ENCODE measurements at regions not wholly inside any gene's neighbourhood (a gene's known extent, or its start where the extent isn't known, plus 50 kb on each side); places are given as distances from the start of the nearest gene placed in this dataset.

DNA sequence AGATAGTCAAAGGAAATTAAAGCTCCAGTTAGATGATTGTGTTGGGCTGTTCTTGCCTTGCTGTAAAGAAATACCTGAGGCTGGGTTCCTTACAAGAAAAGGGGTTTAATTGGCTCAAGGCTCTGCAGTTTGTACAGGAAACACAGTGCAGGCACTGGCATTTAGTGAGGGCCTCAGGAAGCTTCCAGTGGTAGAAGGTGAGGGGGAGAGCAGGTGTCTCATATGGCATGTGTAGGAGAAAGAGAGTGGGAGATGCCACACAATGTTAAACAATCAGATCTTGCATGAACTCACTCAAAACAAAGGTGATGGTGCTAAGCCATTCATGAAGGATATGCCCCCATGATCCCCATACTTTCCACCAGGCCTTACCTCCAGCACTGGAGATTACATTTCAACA, 493.5 kb upstream of the IMPG1 start:
- TF ChIP-seq TAF1 (IDR thresholded peaks at IDR 0.05; ENCODE audit: borderline replicate concordance, insufficient read depth, low read length) (no peak), POLR2AphosphoS5 (IDR thresholded peaks at IDR 0.05; ENCODE audit: low read depth, low read length) (no peak), SIN3A (IDR thresholded peaks at IDR 0.05; ENCODE audit: borderline replicate concordance, insufficient read depth, low read length) (no peak), FOXP2 (optimal IDR thresholded peaks at IDR 0.05; ENCODE audit: borderline replicate concordance, extremely low read depth, extremely low read length, insufficient read depth) (no peak)
- TF ChIP-seq, protein P1, sequence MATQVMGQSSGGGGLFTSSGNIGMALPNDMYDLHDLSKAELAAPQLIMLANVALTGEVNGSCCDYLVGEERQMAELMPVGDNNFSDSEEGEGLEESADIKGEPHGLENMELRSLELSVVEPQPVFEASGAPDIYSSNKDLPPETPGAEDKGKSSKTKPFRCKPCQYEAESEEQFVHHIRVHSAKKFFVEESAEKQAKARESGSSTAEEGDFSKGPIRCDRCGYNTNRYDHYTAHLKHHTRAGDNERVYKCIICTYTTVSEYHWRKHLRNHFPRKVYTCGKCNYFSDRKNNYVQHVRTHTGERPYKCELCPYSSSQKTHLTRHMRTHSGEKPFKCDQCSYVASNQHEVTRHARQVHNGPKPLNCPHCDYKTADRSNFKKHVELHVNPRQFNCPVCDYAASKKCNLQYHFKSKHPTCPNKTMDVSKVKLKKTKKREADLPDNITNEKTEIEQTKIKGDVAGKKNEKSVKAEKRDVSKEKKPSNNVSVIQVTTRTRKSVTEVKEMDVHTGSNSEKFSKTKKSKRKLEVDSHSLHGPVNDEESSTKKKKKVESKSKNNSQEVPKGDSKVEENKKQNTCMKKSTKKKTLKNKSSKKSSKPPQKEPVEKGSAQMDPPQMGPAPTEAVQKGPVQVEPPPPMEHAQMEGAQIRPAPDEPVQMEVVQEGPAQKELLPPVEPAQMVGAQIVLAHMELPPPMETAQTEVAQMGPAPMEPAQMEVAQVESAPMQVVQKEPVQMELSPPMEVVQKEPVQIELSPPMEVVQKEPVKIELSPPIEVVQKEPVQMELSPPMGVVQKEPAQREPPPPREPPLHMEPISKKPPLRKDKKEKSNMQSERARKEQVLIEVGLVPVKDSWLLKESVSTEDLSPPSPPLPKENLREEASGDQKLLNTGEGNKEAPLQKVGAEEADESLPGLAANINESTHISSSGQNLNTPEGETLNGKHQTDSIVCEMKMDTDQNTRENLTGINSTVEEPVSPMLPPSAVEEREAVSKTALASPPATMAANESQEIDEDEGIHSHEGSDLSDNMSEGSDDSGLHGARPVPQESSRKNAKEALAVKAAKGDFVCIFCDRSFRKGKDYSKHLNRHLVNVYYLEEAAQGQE (IDR thresholded peaks at IDR 0.05; ENCODE audit: insufficient read depth in 1 of 2, low read depth in 2 of 2, low read length in 2 of 2): no peak

Measured in PFSK-1 (cell line).